ENCODE measurements at regions not wholly inside any gene's neighbourhood (a gene's known extent, or its start where the extent isn't known, plus 50 kb on each side); places are given as distances from the start of the nearest gene placed in this dataset.

DNA sequence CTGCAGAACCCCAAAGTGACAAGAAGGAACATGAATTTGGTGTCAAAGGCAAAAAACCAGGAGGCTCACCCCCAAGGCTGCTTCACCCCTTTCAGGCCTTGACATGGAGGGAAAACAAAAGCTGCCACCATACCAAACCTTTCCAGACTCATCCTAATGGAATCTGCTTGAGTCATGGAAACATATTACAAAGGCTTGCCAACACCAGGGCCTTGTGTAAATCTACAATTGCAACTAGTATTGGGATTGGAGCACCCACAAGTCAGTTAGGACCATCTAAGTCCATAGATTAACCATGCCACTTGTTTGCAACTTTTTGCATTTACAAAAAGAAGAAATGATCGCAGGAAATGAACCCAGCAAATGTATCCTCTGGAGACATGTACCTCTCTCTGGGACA is 297.6 kb downstream of the CDCA7 start:
- Histone ChIP-seq H3K27ac (peak overlapping the region in 1 of 4 donors; percentile 34), H3K36me3 (no peaks in the 10 kb centered on the region), H3K27me3 (no peaks in the 10 kb centered on the region), H3K9me3 (no peaks in the 10 kb centered on the region), H3K4me1 (peaks cover 0 to 6% (median 0%) of the 10 kb centered on the region in 3 donors), H3K4me3 (no peak overlapping the region)
- 82 to 100% methylated on average over 1 of the region's 1 CpG for WGBS, 2 donors (ENCODE audit: low coverage in 1 of 2)
- no peak for ATAC-seq
- TF ChIP-seq POLR2A (IDR thresholded peaks at IDR 0.05), result no peak
- no peak for TF ChIP-seq EP300 (IDR thresholded peaks at IDR 0.05)
- no peak for TF ChIP-seq POLR2AphosphoS5 (IDR thresholded peaks at IDR 0.05)
- TF ChIP-seq, protein P1, sequence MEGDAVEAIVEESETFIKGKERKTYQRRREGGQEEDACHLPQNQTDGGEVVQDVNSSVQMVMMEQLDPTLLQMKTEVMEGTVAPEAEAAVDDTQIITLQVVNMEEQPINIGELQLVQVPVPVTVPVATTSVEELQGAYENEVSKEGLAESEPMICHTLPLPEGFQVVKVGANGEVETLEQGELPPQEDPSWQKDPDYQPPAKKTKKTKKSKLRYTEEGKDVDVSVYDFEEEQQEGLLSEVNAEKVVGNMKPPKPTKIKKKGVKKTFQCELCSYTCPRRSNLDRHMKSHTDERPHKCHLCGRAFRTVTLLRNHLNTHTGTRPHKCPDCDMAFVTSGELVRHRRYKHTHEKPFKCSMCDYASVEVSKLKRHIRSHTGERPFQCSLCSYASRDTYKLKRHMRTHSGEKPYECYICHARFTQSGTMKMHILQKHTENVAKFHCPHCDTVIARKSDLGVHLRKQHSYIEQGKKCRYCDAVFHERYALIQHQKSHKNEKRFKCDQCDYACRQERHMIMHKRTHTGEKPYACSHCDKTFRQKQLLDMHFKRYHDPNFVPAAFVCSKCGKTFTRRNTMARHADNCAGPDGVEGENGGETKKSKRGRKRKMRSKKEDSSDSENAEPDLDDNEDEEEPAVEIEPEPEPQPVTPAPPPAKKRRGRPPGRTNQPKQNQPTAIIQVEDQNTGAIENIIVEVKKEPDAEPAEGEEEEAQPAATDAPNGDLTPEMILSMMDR (IDR thresholded peaks at IDR 0.05), result no peak

DNA sequence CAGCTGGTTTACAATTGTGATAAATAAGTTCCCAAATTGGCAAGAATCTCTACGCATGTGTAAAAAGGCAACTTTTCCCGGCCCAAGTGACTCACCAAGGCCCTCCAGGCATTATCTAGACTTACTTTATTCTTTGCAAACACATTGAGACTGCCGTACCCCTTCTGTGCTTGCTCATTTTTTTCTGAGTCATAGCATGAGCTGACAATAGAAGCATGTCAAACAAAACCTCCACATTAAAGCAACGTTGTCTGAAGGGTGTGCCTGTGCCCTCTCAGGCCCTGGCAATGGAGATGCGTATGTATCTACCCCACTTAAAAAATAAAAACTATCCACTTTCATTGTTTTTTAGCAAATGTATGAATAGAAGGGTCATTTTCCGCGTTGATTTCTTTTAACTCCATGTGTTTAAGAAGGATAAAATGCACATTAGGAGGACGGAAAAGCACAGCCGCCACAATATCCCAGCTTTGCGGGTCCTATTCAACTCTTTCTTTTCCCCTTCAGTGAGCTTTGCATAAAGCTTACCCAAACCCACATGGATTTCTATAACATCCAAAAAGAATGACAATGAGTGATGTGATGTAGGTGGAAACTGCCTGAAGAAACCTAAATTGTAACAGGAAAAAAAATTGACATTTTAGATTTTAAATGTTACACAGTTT is 298.2 kb downstream of the CDCA7 start:
- Histone ChIP-seq H3K27ac (peak overlapping the region in 1 of 4 donors; percentile 34), H3K4me1 (peaks cover 0 to 6% (median 0%) of the 10 kb centered on the region in 3 donors), H3K27me3 (no peaks in the 10 kb centered on the region), H3K36me3 (no peaks in the 10 kb centered on the region), H3K9me3 (no peaks in the 10 kb centered on the region), H3K4me3 (no peak overlapping the region)
- WGBS, 2 donors (ENCODE audit: low coverage in 1 of 2), result 26 to 49% methylated on average over 7 to 10 of the region's 10 CpGs
- no peak for ATAC-seq
- TF ChIP-seq, protein P1 (IDR thresholded peaks at IDR 0.05), result no peak
- no peak for TF ChIP-seq POLR2AphosphoS5 (IDR thresholded peaks at IDR 0.05)
- no peak for TF ChIP-seq EP300 (IDR thresholded peaks at IDR 0.05)
- no peak for TF ChIP-seq POLR2A (IDR thresholded peaks at IDR 0.05)

DNA sequence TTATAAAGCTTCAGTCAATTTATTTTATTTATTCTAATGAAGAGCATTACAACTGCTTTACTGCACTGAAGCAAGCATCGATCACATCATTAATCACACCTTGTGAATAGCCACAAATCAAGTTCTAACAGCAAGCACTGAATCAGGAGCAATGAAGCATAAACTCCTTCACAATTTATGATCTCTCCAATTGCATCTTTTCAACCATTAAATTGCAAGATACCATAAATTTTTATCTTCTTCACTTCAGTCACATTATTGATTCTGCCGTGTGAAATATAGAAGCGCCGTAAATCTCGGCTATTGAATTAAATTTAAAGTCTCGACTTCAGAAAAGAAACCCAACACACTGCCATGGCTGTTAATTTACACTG is 298.7 kb downstream of the CDCA7 start:
- Histone ChIP-seq H3K4me1 (peaks cover 0 to 6% (median 0%) of the 10 kb centered on the region in 3 donors), H3K27me3 (no peaks in the 10 kb centered on the region), H3K27ac (no peak overlapping the region), H3K9me3 (no peaks in the 10 kb centered on the region), H3K36me3 (no peaks in the 10 kb centered on the region), H3K4me3 (no peak overlapping the region)
- ATAC-seq, result no peak
- 85 to 88% methylated on average over 6 of the region's 6 CpGs for WGBS, 2 donors (ENCODE audit: low coverage in 1 of 2)
- TF ChIP-seq POLR2AphosphoS5 (IDR thresholded peaks at IDR 0.05) (no peak), EP300 (IDR thresholded peaks at IDR 0.05) (no peak), POLR2A (IDR thresholded peaks at IDR 0.05) (no peak)
- TF ChIP-seq, protein P1 (IDR thresholded peaks at IDR 0.05), result no peak

DNA sequence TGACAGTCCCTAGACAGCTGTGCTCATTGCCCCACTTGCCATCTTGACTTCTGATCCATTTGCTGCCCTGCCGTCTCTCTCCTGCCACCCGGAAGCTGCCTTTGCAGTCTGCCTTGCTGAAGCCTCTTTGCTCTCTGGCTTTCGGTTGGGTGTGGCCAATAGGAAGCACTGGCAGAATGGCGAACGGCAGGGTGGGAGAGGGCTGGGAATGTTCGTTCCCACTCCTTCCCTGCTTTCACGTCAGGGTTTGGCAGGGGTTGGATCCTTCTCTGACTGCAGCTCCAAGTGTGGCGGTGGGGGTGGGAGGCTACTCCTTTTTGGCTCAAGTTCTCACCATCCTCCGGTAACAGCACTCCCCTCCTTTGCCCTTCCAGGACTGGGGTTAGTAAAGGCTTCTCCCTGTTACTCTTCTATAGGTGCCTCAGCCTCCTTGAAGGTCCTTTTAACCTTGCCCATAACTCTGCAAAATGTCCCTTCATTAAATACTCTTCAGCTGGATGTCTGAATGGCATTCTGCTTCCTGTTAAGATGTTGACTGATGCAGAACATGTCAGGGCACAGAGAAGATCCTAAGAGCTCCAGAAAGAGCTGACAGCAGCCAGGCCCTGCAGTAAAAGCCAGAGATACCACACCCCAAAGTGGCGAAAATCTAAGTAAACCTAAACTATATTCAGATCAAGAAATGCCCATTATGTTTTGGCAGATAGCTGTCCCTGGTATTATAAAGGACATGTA is 299.7 kb downstream of the CDCA7 start:
- TF ChIP-seq EP300 (IDR thresholded peaks at IDR 0.05) (no peak), POLR2AphosphoS5 (IDR thresholded peaks at IDR 0.05) (no peak), POLR2A (IDR thresholded peaks at IDR 0.05) (no peak)
- TF ChIP-seq, protein P1 (IDR thresholded peaks at IDR 0.05), result no peak
- Histone ChIP-seq H3K9me3 (no peaks in the 10 kb centered on the region), H3K27me3 (no peaks in the 10 kb centered on the region), H3K4me1 (peaks cover 0 to 6% (median 0%) of the 10 kb centered on the region in 3 donors), H3K4me3 (no peak overlapping the region), H3K36me3 (no peaks in the 10 kb centered on the region), H3K27ac (no peak overlapping the region)
- WGBS, 2 donors (ENCODE audit: low coverage in 1 of 2), result 39 to 91% methylated on average over 4 to 8 of the region's 10 CpGs
- ATAC-seq, result no peak

DNA sequence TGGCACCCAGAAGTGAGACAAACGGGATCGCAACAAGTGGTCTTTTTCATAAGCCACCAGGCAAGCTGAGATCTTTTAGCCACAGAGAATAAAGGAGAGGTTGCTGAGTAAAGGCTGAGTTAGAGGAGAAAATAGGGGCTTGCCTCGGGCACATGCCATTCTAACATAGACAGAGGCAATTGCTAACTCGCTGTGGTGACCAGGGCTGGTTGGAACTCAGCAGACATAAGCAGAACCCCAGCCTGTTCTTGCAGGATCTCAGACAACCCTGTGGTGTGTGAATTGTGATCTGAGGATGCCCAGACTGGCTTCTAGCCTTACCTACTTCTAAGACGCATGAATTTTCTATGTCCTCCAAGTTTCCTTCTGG is 300.2 kb downstream of the CDCA7 start:
- Histone ChIP-seq H3K27me3 (no peaks in the 10 kb centered on the region), H3K36me3 (no peaks in the 10 kb centered on the region), H3K4me1 (peaks cover 0 to 6% (median 0%) of the 10 kb centered on the region in 3 donors), H3K4me3 (no peak overlapping the region), H3K27ac (no peak overlapping the region), H3K9me3 (no peaks in the 10 kb centered on the region)
- no peak for ATAC-seq
- TF ChIP-seq POLR2A (IDR thresholded peaks at IDR 0.05), result no peak
- no peak for TF ChIP-seq POLR2AphosphoS5 (IDR thresholded peaks at IDR 0.05)
- TF ChIP-seq, protein P1 (IDR thresholded peaks at IDR 0.05), result no peak
- TF ChIP-seq EP300 (IDR thresholded peaks at IDR 0.05), result no peak
- WGBS, 2 donors (ENCODE audit: low coverage in 1 of 2), result 83 to 95% methylated on average over 5 of the region's 5 CpGs

Measured in gastroesophageal sphincter (tissue), 4 donors.